ENCODE measurements at regions not wholly inside any gene's neighbourhood (a gene's known extent, or its start where the extent isn't known, plus 50 kb on each side); places are given as distances from the start of the nearest gene placed in this dataset.

- H3K27me3 ChIP-seq (ENCODE audit: control insufficient read depth in 4 of 4, insufficient read depth in 4 of 4, low read length in 3 of 4) = peaks cover 0 to 4% (median 0%) of the 10 kb centered on the region in 4 donors
These were observed 398.3 kb upstream of the MPDZ start for GRCh38 chr9:13677801-13678200.

GRCh38 chr9:13675638-13676000 lies 396.1 kb upstream of the MPDZ start:
- no peak for DNase-seq (ENCODE audit: low spot score)
- no peak overlapping the region for H3K4me3 ChIP-seq (ENCODE audit: low read depth in 1 of 3, low read length in 3 of 3)
- 23% methylated on average over 2 of the region's 2 CpGs for WGBS
- no peak overlapping the region for H3K27ac ChIP-seq (ENCODE audit: low read depth in 1 of 2, low read length in 2 of 2)
- TF ChIP-seq NR2F2 (IDR thresholded peaks at IDR 0.05) (no peak), GABPA (IDR thresholded peaks at IDR 0.05 in 1 of 2, conservative IDR thresholded peaks at IDR 0.05 in 1 of 2) (no peak), HNF4G (IDR thresholded peaks at IDR 0.05) (no peak), ATF3 (IDR thresholded peaks at IDR 0.05) (no peak), TAF1 (conservative IDR thresholded peaks at IDR 0.05) (no peak), SP1 (IDR thresholded peaks at IDR 0.05) (no peak), MAX (IDR thresholded peaks at IDR 0.05) (no peak), FOXA1 (IDR thresholded peaks at IDR 0.05) (no peak)
- no peaks in the 10 kb centered on the region for H3K4me1 ChIP-seq (ENCODE audit: control insufficient read depth in 4 of 4, insufficient read depth in 4 of 4, low read length in 3 of 4)
- no peaks in the 10 kb centered on the region for H3K9me3 ChIP-seq (ENCODE audit: control insufficient read depth in 4 of 4, low read length in 3 of 4)
- H3K27me3 ChIP-seq (ENCODE audit: control insufficient read depth in 4 of 4, insufficient read depth in 4 of 4, low read length in 3 of 4) = peaks cover 0 to 4% (median 0%) of the 10 kb centered on the region in 4 donors
- no peak overlapping the region for H3K9ac ChIP-seq (ENCODE audit: low read depth in 1 of 2, low read length in 2 of 2)
- no peaks in the 10 kb centered on the region for H3K36me3 ChIP-seq (ENCODE audit: control insufficient read depth in 4 of 4, insufficient read depth in 3 of 4, low read depth in 1 of 4, low read length in 3 of 4)

More at GRCh38 chr9:13677801-13678200, 398.3 kb upstream of the MPDZ start:
- no peaks in the 10 kb centered on the region for H3K9me3 ChIP-seq (ENCODE audit: control insufficient read depth in 4 of 4, low read length in 3 of 4)
- H3K4me1 ChIP-seq (ENCODE audit: control insufficient read depth in 4 of 4, insufficient read depth in 4 of 4, low read length in 3 of 4) = no peaks in the 10 kb centered on the region
- no peaks in the 10 kb centered on the region for H3K36me3 ChIP-seq (ENCODE audit: control insufficient read depth in 4 of 4, insufficient read depth in 3 of 4, low read depth in 1 of 4, low read length in 3 of 4)
- no peak overlapping the region for H3K27ac ChIP-seq (ENCODE audit: low read depth in 1 of 2, low read length in 2 of 2)
- no peak overlapping the region for H3K9ac ChIP-seq (ENCODE audit: low read depth in 1 of 2, low read length in 2 of 2)
- DNase-seq (ENCODE audit: low spot score) = no peak
- no peak overlapping the region for H3K4me3 ChIP-seq (ENCODE audit: low read depth in 1 of 3, low read length in 3 of 3)
- WGBS = 24% methylated on average over 1 of the region's 1 CpG
- TF ChIP-seq ATF3 (IDR thresholded peaks at IDR 0.05) = no peak
- TF ChIP-seq YY1 (IDR thresholded peaks at IDR 0.05) = no peak
- no peak for TF ChIP-seq FOXA2 (IDR thresholded peaks at IDR 0.05)
- TF ChIP-seq FOXA1 (IDR thresholded peaks at IDR 0.05) = no peak
- no peak for TF ChIP-seq HNF4A (conservative IDR thresholded peaks at IDR 0.05)
- TF ChIP-seq CTCF (IDR thresholded peaks at IDR 0.05; ENCODE audit: low read depth, low read length, missing input control) = no peak
- TF ChIP-seq GABPA (IDR thresholded peaks at IDR 0.05 in 1 of 2, conservative IDR thresholded peaks at IDR 0.05 in 1 of 2) = no peak
- TF ChIP-seq RXRA (IDR thresholded peaks at IDR 0.05) = no peak
- no peak for TF ChIP-seq ZBTB33 (IDR thresholded peaks at IDR 0.05)
- TF ChIP-seq MAX (IDR thresholded peaks at IDR 0.05) = no peak
